ENCODE measurements at regions not wholly inside any gene's neighbourhood (a gene's known extent, or its start where the extent isn't known, plus 50 kb on each side); places are given as distances from the start of the nearest gene placed in this dataset.
"Not testable (repeated sequence)": the region's sequence is repeated elsewhere in the genome, so short reads cannot be mapped to it uniquely, and the experiment has no call there.

DNA sequence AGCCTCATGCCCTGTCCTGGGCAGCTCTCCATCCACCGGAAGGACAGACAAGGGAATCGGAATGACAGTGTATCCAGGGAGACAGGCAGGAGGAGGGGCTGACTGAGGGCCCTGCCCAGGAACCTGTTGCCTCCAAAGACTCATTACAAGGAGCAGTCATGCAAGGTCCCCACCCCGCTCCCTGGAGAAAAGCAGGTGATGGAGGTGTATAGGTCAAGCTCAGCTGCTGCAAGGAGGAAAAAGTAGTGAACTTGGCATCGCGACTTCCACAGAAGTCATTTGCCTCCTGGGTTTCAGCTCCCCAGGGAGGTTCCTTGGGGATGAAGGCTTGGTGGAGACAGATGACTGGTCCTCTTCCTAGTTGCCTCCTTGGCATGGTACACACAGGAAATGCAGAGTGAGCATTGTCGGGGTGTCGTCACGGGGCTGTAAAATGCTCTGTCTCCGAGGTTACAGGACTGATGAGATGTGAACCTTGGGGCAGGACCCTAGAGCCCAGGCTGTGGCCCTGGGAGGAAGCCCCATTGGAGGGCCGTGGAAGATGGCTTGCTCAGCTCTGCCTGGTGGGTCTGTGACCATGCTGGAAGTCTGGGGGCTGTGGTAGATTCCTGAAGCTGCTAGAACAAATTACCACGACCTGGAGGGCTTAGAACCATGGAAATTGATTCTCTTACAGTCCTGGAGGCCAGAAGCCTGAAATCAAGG lies 219.6 kb upstream of the C1orf174 start:
- DNase-seq (ENCODE audit: low spot score) = no peak

DNA sequence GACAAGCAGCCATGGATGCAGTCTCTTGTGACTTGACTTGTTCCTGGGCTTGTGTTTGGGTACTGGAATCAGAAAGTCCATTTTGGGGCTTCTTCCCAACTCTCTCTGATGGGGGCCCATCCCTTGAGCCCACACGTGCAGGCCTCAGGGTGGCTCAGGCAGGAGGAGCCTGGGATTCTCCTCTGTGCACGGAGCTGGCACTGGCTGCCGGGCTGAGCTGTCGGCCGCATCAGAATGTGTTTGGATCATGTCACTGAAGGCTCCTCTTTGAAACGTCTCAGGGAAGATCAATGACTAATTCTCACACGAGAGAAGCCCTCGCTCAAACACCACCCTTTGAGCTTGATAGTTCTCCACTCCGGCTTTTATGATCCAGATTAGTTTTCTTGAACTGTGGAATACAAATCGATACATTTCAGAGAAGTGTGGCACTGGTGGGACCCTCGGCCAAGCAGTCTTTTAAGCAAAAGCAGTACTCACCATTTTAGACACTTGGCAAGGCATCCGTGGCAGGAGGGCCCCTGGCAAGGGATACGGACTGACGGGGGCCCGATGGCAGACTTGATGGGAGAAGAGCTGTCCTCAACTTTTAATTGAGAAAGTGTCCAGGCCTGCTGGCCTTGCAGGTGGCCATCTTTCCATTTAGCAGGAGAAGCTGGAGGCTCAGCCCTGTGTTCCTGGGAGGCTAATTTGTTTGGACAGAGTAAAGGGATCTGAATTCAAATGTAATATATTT lies 220.7 kb upstream of the C1orf174 start:
- DNase-seq (ENCODE audit: low spot score) = no peak

DNA sequence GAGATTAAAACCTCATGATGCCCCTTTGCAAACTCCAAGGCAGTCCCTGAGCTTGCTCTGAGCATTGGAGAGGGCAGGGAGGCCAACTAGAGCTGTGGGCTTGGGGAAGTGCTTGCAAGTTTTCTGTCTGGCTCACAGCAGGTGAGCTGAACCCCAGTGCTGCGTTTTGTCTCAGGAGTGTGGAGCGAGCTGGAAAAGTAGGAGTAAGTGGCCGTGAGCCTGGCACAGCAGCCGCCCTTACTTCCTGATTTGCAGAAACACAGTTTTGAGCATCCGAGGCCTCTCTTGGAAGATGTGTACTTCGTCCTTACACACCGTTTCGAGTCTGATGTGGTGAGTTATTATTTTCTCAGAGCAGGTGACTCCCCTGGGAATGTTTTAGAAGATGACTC lies 221.2 kb upstream of the C1orf174 start:
- no peak for DNase-seq (ENCODE audit: low spot score)

DNA sequence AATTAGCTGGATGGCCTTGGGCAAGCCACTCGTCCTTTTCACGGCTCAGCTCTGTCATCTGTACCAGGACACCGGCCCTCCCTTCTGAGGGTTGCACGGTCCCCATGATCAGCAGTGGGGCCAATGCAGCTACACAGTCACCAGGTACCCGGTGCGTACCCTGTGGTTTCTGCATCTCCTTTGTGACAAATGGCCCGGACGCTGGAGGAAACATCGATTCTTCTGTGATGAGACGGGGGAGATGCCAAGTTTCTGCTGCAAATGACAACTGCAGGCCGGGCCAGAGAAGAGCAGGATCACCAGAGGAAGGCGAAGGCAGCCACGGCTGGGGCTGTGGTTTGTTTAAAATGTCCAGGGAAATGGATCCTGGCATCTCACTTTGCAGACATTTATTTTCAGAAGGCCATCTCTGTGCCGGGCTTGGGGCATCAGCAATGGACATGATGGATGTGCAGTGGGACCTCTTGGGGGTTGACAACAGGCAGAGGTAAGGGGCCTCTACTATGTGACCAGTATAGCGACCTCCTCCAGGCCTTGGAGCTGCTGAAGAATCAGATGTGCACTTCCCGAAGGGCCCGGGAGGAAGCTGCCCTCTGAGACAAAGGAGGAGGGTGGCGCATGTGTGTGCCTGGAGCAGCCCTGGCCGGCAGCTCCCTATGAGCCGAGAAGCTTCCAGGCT lies 221.9 kb upstream of the C1orf174 start:
- DNase-seq (ENCODE audit: low spot score) = no peak

DNA sequence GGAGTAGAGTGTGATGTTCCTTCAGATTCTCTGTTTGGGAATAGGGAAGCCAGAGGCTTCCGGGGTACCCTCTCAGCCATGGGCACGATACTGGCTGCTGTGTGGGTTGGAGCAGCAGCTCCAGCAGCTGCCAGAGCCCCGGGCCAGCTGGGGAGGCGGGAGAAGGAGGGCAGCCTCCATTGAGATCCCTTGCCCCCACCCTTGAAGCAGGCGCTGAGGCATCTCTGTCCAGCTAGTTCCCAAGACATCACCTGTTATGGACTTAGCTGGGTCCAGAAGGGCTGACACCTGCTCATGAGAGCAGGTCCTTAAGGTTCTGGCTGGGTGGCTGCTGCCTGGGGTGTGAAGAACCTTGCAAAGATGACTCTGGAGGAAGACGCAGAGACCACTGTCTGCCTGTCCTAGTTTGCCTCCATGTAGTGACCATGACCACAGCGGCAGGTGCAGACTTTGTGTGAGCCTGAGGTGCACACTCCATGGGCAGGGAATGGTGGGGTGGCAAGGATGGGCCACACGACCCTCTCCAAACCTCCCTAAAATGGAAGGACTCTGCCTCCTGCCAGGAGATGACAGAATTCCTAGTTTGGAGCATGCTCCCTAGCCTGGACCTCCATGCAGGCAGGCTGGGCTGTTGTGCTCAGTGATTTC lies 222.6 kb upstream of the C1orf174 start:
- DNase-seq (ENCODE audit: low spot score) = no peak

DNA sequence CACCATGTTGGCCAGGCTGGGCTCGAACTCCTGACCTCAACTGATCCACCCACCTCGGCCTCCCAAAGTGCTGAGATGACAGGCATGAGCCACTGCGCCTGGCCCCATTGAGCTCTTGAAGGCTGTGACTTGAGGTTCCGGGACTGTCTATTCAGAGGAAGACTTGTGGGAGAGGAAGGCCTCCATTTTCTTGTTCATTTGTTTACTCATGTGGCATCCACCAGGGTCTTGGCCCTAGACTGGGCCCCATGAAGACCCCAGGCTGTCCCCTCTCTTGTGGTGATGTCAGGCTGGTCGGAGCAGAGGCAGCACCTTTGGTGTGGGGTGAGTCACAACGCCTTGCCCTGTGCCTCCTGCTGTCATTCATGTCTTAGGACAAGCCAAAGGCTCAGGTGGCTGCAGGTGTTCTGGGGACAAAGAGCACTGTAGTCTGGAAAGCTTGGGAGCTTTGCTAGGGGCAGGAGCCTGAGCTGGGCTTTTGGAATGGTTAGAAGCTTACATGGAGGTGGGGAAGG lies 224.6 kb upstream of the C1orf174 start:
- DNase-seq (ENCODE audit: low spot score) = no peak

DNA sequence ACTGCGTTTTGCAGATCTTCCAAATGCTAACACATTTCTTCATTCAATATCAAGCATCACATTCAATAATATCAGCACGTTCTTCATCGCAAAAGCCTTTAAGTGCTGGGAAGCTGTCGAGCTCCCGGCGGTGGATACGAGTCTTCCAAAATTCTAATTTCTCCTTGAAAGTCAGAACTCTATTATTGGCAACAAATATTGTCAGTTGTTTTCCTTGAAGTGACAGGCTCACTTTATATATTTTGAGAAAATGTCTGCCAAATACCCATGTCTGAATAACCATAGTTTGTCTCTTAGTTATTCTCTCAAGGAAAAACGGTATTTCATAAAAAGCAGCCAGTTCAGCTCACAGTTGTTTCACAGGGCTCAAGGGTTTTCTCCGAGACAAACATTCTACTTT lies 226.2 kb upstream of the C1orf174 start:
- no peak for DNase-seq (ENCODE audit: low spot score)

DNA sequence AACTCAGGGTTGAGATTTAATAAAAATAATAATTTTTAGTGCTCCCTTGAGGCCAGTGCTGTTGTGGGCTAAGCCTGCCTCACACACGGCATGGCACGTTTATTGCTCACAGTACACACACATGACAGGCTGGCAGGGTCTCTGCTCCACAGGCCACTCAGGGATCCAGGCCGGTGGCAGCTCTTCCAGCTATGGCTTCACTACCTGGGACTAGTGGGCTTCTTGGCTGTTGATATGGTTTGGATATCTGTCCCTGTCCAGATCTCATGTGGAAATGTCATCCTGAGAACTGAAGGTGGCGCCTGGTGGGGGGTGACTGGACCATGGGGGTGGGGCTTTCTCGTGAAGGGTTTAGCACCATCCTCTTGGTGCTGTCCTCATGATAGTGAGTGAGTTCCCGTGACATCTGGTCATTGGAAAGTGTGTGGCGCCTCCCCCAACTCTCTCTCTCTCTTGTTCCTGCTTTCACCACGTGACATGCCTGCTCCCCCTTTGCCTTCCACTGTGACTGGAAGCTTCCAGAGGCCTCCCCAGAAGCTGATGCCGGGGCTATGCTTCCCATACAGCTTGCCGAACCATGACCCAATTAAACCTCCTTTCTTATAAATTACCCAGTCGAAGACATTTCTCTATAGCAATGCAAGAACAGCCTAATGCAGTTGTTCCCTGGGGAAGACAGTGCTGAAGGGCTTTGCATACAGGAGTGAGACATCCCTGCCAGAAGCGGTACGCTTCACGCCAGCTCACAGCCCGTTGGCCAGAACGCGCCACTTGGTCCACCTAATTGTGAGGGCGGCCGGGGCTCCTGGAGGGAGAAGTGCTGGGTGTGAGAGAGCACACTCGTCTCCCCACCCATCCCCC lies 226.9 kb upstream of the C1orf174 start:
- no peak for DNase-seq (ENCODE audit: low spot score)

DNA sequence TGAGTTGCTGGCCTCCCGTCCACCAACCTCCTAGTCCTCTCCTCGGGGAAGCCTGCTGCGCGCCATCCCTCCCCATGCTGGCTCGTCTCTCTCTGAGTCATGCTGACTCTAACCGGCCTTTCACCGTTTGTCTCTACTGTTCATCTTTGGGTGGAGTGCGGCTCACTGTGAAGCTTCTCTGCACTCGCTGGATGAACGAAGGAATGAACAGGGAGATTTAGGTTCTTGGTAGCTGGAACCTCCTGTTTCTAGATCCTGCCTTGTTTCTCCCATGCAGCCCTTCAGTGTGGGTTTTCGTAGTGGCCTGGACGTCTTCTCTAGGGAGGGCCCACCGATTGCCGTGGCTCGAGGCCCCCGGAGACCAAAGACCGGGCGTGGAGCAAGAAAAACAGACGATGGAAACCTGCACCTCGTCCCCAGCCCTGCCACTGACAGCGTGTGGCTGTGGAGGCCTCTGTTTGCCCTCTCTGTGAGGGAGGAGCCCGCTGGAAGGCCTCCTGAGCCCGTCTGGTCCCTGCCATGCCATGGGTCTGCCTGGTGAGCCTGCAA lies 227.6 kb upstream of the C1orf174 start:
- no peak for DNase-seq (ENCODE audit: low spot score)

DNA sequence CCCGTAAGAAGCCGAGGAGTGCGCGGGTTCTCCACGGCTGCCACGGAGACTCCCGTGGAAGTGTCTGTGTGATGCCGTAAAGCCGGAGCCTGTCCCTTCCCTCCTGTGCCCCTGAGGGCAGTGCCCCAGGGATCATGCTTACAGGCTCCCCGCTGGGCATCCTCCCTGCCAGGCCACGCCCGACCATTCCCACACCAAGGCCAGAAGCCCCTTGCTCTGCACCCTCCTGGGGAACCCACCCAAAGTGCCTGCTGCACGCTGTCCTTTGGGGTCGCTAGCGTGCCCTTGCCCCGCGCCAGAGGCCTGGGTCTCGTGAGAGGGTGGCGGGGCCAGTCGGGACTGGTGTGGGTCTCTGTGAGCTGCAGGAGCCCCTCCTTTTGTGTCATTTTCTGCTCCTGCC lies 228.5 kb upstream of the C1orf174 start:
- no peak for DNase-seq (ENCODE audit: low spot score)

DNA sequence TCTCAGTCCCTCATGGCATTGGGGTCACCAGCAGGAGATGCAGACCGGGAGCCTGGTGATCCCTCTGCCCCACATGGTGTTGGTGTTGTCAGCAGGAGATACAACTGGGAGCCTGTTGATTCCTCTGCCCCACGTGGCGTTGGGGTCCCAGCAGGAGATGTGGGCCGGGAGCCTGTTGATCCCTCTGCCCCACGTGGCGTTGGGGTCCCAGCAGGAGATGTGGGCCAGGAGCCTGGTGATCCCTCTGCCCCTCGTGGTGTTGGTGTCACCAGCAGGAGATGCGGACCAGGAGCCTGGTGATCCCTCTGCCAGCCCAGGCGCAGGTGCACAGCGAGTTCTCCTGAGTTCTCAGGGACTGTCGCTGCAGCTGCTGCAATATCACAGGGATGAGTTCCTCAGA lies 229.6 kb upstream of the C1orf174 start:
- no peak for DNase-seq (ENCODE audit: low spot score)

DNA sequence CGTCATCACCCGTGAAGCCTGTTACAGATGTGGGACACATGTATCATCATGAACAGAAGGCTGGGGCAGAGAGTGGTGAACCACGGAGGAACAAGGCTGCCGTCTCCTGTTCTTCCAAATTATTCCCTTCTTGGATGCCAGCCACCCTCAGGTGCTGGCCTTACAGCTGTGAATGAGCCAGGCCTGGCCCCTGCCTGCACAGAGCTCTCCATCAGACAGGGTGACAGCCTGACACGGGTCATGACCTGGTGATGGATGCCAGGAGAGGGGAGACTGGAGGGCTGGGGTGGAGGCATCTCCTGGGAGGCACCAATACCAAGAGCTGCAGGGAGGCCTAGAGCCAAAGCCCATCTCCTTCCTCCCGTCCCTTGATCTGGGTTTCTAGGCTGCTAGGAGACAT lies 230.0 kb upstream of the C1orf174 start:
- DNase-seq (ENCODE audit: low spot score) = no peak

DNA sequence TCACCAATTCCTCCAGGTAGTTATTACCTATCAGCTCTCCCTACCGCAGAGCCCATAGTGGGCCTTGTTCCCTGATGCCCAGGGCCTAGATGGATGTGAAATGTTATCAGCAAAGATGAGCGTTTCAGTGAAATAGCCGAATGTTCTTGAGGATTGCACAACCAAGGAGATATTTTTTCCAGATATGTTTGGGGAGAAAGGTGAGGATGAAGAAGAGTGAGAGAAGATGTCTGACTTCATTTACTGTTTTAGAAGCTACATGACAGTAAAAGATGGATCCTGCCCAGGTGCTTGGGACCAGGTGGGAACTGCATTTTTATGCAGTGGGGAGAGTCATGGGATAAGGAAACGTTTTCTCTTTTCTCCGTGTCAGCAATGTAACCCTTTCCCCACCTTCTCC lies 231.7 kb upstream of the C1orf174 start:
- DNase-seq (ENCODE audit: low spot score) = no peak

DNA sequence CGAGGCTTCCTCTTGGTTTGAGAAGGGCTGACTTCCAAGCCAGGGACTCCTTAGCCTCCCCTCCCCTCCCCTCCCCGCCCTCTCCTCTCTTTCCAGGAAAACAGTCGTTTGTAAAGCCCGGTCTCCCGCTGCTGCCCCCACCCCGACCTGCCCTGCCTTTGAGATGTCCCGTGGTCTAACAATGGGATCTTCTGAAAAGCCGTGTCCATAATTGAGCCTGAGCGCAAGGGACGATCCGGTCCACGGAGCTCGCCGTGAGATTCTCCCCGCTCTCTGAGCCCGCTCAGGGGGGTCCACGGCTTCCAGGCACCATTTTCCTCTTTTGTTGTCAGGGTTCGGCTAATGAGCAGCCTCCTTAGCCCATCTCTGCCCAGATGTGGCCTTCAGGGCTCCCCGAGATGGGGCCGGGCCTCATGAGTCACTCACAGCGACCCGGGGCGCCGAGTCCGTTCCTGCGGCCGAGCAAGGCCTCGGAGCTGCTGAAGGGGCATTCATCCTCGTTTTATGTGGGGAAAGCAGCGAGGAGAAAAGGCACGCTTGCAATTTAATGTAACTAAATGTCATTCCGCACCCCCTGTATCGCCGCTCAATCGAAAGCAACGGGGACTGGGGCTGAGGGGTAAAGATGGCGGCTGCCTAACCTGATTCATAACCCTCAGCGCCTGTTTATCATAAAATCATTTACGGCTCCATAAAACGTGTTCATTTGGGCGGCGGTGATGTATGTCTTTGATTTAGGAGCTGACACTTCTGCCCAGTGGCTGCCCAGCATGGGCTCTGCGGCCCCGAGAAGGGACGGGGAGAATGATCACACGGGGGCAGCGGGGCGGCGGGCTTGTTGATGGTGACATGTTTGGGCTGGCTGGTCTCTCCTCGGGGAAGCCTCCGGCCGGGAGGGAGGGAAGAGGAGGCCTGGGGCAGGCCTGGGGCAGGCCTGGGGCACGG lies 232.6 kb upstream of the C1orf174 start:
- no peak for DNase-seq (ENCODE audit: low spot score)

DNA sequence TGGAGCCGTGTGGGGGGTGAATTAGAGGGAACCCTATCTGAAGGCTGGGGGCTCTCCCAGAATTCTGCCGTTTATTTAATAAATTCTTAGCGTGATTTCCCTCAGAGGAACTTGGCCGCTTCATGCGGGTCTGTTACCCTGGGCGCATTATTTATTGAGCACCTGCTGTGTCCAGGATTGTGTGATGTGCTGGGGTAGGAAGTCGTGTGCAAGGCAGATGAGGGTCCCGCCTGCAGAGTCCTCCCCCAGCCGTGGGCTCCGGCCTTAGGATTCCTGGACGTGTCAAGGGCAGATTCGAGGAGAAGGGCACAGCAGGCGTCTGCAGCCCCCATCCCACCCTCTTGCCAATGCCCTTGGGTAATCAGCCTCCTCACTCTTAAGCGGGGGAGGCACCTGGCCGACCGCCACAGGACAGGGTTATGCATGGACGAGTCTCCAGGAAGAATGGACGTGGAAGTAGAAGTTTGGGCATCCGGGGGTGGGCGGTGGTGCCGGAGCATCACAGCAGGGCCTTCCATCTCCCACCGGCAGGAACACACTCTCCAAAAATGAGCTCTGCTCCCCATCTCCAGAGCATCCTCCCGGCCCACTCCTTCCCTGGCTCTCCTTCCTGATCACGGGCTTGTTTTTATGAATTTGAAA lies 233.3 kb upstream of the C1orf174 start:
- DNase-seq (ENCODE audit: low spot score) = no peak

DNA sequence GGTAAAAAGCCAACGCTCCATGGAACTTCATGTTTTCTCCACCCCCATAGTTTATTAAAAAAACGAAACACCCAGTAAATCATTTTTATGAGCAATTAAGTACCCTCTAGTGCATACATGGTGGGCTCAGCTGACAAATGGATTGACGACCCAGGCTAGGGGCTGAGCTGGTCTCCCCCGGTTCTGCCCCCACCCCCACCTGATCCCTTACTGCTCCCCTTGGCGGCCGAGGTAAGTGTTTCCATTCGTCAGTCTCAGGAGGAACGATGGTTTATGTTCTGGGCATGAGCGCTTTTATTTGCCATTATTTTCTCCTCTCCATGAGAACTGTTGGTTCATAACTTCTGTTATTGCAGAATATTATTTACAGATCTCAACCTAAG lies 233.9 kb upstream of the C1orf174 start:
- DNase-seq (ENCODE audit: low spot score) = no peak

DNA sequence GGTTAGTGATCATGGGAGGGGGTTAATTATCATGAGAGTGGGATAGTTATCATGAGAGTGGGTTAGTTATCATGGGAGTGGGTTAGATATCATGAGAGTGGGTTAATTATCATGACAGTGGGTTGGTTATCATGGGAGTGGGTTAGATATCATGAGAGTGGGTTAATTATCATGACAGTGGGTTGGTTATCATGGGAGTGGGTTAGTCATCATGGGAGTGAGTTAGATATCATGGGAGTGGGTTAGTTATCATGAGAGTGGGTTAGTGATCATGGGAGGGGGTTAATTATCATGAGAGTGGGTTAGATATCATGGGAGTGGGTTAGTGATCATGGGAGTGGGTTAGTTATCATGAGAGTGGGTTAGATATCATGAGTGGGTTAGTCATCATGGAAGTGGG lies 235.8 kb upstream of the C1orf174 start:
- DNase-seq (ENCODE audit: low spot score) = not testable (repeated sequence)

DNA sequence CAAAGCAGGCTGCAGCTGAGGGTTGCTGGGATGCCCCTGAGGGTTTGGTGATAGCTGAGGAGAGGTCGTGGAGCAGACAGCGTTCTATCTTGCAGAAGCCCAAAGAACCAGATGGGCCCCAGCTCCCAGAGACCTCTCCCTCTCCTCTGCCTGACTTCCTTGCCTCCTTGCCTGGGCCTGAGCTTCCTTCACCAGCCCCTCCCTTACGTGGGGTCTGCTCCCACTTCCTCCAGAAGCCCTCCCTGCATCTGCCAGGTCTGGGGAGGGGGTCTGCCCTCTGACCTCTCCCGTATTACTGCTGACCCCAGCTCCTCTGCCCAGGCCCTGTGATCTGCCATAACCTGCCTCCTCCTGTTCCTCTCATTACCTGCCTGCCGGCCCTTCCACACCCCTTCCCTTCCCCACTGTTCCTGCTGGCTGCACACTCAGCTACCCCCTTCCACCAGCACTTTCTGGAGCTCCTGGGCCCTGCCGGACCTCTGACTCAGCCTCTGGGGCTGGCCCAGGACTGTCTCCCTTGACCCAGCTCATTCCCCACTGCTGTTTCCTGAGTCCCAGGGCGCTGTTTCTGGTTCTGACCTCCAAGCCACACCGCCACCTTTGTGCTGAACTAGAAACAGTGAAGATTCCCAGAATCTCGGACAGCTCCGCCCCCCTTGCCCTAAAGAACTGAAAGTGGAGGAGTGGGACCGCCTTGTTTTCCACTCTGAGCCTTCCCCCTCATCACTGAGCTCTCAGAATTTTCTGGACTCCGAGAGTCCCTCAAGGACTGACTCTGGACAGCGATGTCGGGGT lies 237.7 kb upstream of the C1orf174 start:
- DNase-seq (ENCODE audit: low spot score) = no peak

DNA sequence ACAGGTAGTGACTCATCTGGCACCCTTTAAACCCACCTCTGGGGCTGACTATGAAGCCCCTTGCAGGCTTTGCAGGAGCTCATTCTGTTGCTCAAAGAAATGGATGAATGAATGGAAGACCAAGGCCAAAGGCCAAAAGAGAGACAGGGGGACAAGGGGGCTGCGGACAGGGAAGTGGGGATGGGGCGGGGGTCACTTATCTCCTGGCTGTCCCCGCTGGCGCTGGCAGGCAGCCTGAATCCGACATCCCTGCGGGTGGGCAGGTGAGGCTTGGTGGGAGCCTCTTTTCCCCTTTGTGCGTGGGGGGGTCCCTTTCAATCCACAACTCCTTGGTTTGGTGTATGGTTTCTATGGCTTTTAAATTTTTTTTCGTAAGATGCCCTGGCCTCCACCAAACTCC lies 239.6 kb upstream of the C1orf174 start:
- no peak for DNase-seq (ENCODE audit: low spot score)

All from CD4-positive, alpha-beta T cell treated with Interleukin-15 for 4 hours (primary cell).